OCI-LY7 (cell line): ENCODE measurements at regions not wholly inside any gene's neighbourhood (a gene's known extent, or its start where the extent isn't known, plus 50 kb on each side); places are given as distances from the start of the nearest gene placed in this dataset.

Experiments
- BruUV-seq: library from RNA; stranded (reverse); fragments of 400-500 nt; replicated peaks from 2 replicates; lab custom pipeline; 2021; lab: Mats Ljungman, UMichigan
- CTCF ChIA-PET: fragments of 300-600 bp; sonication (Branson Sonifier 250); formaldehyde crosslinking; loops from one replicate; lab custom pipeline; 2022; ENCODE audit warnings: antibody characterized with exemption; ENCODE audit not compliant: unreplicated experiment; lab: Charles Lee
- POLR2A ChIA-PET: fragments of 300-600 bp; sonication (Branson Sonifier 250); formaldehyde crosslinking; loops from one replicate; lab custom pipeline; 2022; ENCODE audit warnings: antibody characterized with exemption; lab: Charles Lee
- DNase-seq: peaks from one replicate; pipeline ENCODE4 v3.0.0-alpha.2; 2015; ENCODE audit warnings: low spot score
- H2AFZ ChIP-seq: fragments of 200-600 bp; sonication (generic), shearing (Covaris generic); 2 replicates; pipeline ENCODE4 v1.6.1; 2014; ENCODE audit warnings: mild to moderate bottlenecking, antibody characterized with exemption, low read length, moderate library complexity
- H3K27ac ChIP-seq: fragments of 200-600 bp; sonication (generic); 2 replicates; pipeline ENCODE4 v1.5.1; 2014; ENCODE audit warnings: mixed run types, low read depth, mild to moderate bottlenecking, moderate library complexity, low read length, inconsistent platforms; ENCODE audit not compliant: poor library complexity, severe bottlenecking
- H3K36me3 ChIP-seq: fragments of 200-600 bp; sonication (generic); 2 replicates; pipeline ENCODE4 v1.6.1; 2014; ENCODE audit warnings: mild to moderate bottlenecking, antibody characterized with exemption, low read length, moderate library complexity, mixed read lengths; ENCODE audit not compliant: insufficient read depth
- H3K4me1 ChIP-seq: fragments of 200-600 bp; sonication (generic); 2 replicates; pipeline ENCODE4 v1.5.1; 2014; ENCODE audit warnings: mild to moderate bottlenecking, low read length; ENCODE audit not compliant: insufficient read depth, poor library complexity, severe bottlenecking
- H3K4me2 ChIP-seq: fragments of 200-600 bp; sonication (generic); 2 replicates; pipeline ENCODE4 v1.6.1; 2014; ENCODE audit warnings: mild to moderate bottlenecking, low read length
- H3K4me3 ChIP-seq: fragments of 200-600 bp; sonication (generic); 2 replicates; pipeline ENCODE4 v1.5.1; 2014; ENCODE audit warnings: mild to moderate bottlenecking, low read depth, low read length; ENCODE audit not compliant: poor library complexity, severe bottlenecking
- H3K79me2 ChIP-seq: fragments of 200-600 bp; sonication (generic); 2 replicates; pipeline ENCODE4 v1.6.1; 2016; ENCODE audit warnings: low read depth, mild to moderate bottlenecking, low read length, moderate library complexity, mixed read lengths; ENCODE audit not compliant: insufficient read depth
- H3K9me2 ChIP-seq: fragments of 200-600 bp; sonication (generic); 2 replicates; pipeline ENCODE4 v1.6.1; 2016; ENCODE audit warnings: mild to moderate bottlenecking, low read length, mixed read lengths; ENCODE audit not compliant: insufficient read depth
- H3K9me3 ChIP-seq: fragments of 200-600 bp; sonication (generic); 2 replicates; pipeline ENCODE4 v1.6.1; 2014; ENCODE audit warnings: mild to moderate bottlenecking, mixed run types, low read length, mixed read lengths
- H4K20me1 ChIP-seq: fragments of 200-600 bp; sonication (generic); 2 replicates; pipeline ENCODE4 v1.6.1; 2014; ENCODE audit warnings: mild to moderate bottlenecking, antibody characterized with exemption, low read length, moderate library complexity, mixed read lengths; ENCODE audit not compliant: insufficient read depth
- EZH2phosphoT487 ChIP-seq: fragments of 200-600 bp; sonication (generic); IDR thresholded peaks from 2 replicates; pipeline ENCODE4 v1.6.1; 2018; ENCODE audit warnings: low read depth, borderline replicate concordance, mild to moderate bottlenecking, mixed run types, antibody characterized with exemption, low read length, moderate library complexity, mixed read lengths
- intact Hi-C: fragments of 100-400 bp; cut with micrococcal nuclease; formaldehyde crosslinking; loops from one replicate; pipeline ENCODE4 v1.10.0; 2022; ENCODE audit not compliant: unreplicated experiment
- TF ChIP-seq, protein P1 (sequence below): fragments of 200-600 bp; sonication (generic); conservative IDR thresholded peaks from 2 replicates; pipeline ENCODE4 v1.5.1; 2014; ENCODE audit warnings: mild to moderate bottlenecking, antibody characterized with exemption, low read length, moderate library complexity, mixed read lengths

DNA sequence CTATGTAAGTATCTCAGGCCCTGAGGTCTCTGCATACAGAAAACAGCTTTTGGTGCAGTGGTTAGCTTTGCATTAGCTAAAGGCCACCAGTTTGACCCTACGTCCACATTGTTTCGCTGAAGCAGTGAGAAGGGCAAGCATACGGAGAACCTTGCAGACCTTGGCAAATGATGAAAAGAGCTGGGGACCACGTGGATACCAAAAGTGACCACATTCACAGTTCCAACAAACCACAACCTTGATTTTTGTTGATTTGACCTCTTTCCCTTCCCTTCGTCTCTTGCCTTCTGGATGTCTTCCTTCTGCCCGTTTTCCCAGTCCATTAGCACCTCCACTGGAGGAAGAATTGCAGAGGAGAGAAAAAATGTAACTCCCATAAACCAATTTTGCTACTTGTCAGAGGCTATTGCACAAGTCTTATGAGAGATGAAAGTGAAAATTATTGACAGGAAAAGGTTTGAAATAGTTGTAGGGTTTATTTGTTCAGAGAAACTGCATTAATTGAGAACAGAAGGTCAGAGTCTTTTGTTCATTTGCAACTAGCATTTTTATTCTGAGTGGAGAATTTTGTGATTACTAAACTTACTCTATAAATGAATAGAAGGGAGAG, 293.9 kb upstream of the HTR2A start:
- no peaks in the 10 kb centered on the region for H4K20me1 ChIP-seq
- TF ChIP-seq, protein P1, sequence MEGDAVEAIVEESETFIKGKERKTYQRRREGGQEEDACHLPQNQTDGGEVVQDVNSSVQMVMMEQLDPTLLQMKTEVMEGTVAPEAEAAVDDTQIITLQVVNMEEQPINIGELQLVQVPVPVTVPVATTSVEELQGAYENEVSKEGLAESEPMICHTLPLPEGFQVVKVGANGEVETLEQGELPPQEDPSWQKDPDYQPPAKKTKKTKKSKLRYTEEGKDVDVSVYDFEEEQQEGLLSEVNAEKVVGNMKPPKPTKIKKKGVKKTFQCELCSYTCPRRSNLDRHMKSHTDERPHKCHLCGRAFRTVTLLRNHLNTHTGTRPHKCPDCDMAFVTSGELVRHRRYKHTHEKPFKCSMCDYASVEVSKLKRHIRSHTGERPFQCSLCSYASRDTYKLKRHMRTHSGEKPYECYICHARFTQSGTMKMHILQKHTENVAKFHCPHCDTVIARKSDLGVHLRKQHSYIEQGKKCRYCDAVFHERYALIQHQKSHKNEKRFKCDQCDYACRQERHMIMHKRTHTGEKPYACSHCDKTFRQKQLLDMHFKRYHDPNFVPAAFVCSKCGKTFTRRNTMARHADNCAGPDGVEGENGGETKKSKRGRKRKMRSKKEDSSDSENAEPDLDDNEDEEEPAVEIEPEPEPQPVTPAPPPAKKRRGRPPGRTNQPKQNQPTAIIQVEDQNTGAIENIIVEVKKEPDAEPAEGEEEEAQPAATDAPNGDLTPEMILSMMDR: no peak
- TF ChIP-seq EZH2phosphoT487: no peak
- intact Hi-C loops: no loop called here

DNA sequence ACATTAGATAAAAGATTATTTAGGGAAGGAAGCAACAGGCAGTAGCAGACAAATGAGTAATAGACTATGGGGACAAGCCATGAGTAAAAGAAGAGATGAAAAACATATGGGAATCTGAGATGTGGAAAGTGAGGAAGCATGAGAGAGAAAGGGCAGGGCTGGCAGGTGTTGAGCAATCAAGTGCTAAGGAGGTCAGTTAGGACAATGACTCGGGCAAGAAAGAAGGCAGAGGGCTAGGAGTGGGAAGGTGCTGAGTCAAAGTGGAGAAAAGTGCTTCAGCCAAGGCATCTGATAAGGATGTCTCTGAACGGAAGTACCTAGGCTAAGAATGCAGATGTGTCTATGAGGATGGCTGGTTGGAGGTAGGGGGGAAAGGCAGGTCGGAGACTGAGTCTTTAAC, 291.9 kb upstream of the HTR2A start:
- no peaks in the 10 kb centered on the region for H4K20me1 ChIP-seq
- H2AFZ ChIP-seq: no peak overlapping the region
- H3K36me3 ChIP-seq: no peaks in the 10 kb centered on the region
- H3K9me3 ChIP-seq: no peaks in the 10 kb centered on the region
- DNase-seq: no peak
- TF ChIP-seq, protein P1: no peak
- TF ChIP-seq EZH2phosphoT487: no peak
- ChIA-PET POLR2A (no interaction called here), CTCF (no interaction called here)
- no peaks in the 10 kb centered on the region for H3K4me1 ChIP-seq
- no peak overlapping the region for H3K4me2 ChIP-seq
- intact Hi-C loops: no loop called here
- no peaks in the 10 kb centered on the region for H3K79me2 ChIP-seq
- BruUV-seq: no TSS peak
- no peaks in the 10 kb centered on the region for H3K9me2 ChIP-seq
- H3K4me3 ChIP-seq: no peak overlapping the region
- H3K27ac ChIP-seq: no peak overlapping the region

More for the DNA sequence above, 293.9 kb upstream of the HTR2A start:
- H3K9me2 ChIP-seq: no peaks in the 10 kb centered on the region
- no peak overlapping the region for H3K27ac ChIP-seq
- H3K36me3 ChIP-seq: no peaks in the 10 kb centered on the region
- CTCF ChIA-PET: no interaction called here
- no peak overlapping the region for H3K4me2 ChIP-seq
- no peak overlapping the region for H2AFZ ChIP-seq
- no peaks in the 10 kb centered on the region for H3K9me3 ChIP-seq
- no TSS peak for BruUV-seq
- no peaks in the 10 kb centered on the region for H3K4me1 ChIP-seq
- POLR2A ChIA-PET: no interaction called here
- H3K4me3 ChIP-seq: no peak overlapping the region
- H3K79me2 ChIP-seq: no peaks in the 10 kb centered on the region
- DNase-seq: no peak

DNA sequence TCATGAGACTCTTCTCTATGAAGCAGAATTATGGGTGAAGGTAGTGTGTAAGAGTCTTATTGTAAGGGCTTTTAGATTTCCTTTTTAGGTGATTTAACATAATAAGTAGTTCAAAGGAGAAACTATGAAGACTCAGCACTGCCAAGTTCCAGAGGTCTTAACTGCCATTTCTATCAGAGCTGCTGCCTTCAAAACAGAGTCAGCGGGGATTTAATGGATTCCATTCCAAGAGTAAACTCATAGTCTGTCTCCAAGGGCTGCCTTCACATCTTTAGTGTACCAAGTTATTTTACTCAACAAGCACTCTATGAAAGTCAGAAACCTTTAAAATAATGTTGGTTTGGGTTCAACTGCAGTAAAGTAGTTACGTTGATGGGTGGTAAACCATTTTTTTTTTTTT, 289.6 kb upstream of the HTR2A start:
- BruUV-seq: no TSS peak
- POLR2A ChIA-PET: interaction anchor here (1.0 kb wide), 1 partner anchor 1956 kb away, joined by 4 read pairs; no protein-coding TSS in a partner anchor
- Histone ChIP-seq H4K20me1 (no peaks in the 10 kb centered on the region), H3K9me3 (no peaks in the 10 kb centered on the region), H3K27ac (no peak overlapping the region), H3K4me3 (no peak overlapping the region), H3K79me2 (no peaks in the 10 kb centered on the region), H2AFZ (no peak overlapping the region), H3K36me3 (no peaks in the 10 kb centered on the region), H3K4me1 (no peaks in the 10 kb centered on the region), H3K4me2 (no peak overlapping the region), H3K9me2 (no peaks in the 10 kb centered on the region)
- DNase-seq: no peak
- TF ChIP-seq EZH2phosphoT487: no peak
- TF ChIP-seq, protein P1: no peak
- CTCF ChIA-PET: no interaction called here
- intact Hi-C loops: no loop called here
